Stimulated activated CD4-positive, alpha-beta T cell treated with anti-CD3 and anti-CD28 coated beads, Interleukin-4, amount 100 ng/mL, for 1 hour (primary cell): ENCODE measurements at regions not wholly inside any gene's neighbourhood (a gene's known extent, or its start where the extent isn't known, plus 50 kb on each side); places are given as distances from the start of the nearest gene placed in this dataset.
"Not testable (repeated sequence)": the region's sequence is repeated elsewhere in the genome, so short reads cannot be mapped to it uniquely, and the experiment has no call there.

Experiments
- DNase-seq: peaks from one replicate; pipeline ENCODE4 v3.0.0-alpha.2; 2020

DNA sequence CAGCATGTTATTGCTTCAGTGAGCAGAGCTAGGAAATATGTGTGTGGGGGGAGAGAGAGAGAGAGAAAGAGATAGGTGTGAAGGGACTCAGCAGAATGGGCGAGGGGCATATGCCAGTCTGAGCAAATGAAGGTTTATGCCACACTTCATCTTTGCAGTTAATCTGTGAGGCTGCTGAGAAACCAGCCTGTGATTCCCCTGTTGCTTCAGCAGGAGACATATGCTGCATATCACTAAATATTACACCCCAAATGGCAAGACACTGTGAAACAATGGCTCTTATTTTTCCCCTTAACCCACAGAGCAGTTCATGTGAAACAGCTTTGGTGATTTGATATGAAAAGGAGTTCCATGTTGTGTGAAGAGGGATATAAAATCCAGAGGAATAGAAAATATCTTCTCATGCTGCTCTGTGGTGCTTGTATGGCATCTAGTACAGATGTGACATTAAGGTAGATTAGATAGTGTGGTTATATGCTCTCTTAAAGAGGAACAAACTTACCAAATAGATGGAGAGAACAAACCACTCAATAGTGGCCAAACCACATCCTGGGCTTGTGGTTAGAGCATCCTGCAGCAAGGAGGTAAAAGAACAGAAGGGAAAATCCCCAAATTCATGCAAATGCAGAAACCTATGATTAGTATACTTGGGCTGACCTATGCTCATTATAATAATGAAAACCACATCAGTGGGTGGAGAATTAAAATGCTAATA lies 864.2 kb downstream of the FAM181B start:
- DNase-seq: peak; percentile 61

DNA sequence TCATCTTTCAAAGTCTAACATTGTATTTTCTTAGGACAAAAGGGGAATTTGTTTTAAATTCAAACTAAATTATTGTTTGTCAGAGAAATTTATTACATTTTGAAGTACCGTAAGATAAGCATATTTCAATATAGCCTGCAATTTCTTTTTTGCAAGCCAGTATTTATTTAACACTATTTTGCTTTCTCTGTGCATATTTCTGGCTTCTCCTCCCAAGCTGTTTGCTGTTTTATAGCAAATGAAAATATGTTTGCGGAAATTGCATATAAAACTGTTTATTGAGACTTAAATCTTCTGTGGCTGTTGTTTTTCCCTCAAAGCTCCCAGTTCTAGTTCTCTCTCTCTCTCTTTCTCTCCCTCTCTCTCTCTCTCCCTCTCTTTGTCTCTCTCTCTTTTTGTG lies 866.8 kb downstream of the FAM181B start:
- DNase-seq: no peak

DNA sequence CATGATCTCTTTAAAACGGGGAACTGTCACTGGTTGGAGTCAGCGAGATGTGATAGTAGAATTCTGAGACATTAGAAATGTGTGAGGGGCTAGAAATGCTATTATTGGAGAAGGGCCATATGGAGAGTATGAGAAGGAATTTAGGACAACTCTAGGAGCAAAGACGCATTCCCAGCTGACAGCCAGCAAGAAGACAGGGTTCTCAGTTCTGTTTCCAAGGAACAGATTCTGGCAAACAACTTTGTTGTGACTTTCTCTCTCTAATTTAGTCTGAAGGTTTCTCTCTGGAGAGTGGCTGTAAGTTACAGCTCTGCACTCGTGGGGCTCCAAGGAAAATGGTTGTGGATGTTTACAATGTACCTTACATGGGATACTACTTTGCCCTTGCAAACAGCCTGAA lies 876.3 kb downstream of the FAM181B start:
- no peak for DNase-seq

DNA sequence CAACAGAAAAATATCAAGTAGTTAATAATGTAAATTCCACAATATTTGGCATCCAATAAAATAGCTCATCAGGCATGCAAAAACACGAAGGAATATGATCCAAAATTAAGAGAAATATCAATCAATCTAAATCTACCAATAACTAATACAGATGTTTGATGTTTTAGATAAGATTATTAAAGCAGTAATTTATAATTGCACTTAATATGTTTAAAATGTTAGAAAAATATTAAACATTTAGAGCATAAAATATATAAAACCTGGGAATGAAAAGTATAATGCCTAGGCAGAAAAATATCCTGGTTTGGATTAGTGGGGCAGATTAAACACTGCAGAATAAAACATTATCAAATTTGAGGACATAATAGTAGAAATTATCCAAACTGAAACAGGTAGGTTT lies 879.9 kb downstream of the FAM181B start:
- no peak for DNase-seq

DNA sequence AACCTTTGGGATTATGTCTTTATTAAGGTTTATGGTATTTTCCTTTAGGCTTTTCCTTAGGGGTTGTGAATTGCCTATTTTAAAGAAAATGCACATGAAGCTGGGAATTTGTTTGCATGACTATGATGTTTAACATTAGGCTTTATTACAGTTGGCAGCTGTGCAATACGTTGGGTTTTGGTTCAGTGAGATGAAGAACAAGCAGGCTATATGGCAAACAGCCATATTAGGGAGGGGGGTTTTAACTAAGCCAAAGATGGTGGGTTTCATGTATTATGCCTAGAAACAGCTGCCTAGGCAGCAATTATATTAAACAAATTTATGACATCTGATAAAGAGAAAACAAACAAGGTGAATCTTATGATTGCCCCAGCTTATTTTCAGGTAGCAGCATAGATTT lies 880.8 kb downstream of the FAM181B start:
- no peak for DNase-seq

DNA sequence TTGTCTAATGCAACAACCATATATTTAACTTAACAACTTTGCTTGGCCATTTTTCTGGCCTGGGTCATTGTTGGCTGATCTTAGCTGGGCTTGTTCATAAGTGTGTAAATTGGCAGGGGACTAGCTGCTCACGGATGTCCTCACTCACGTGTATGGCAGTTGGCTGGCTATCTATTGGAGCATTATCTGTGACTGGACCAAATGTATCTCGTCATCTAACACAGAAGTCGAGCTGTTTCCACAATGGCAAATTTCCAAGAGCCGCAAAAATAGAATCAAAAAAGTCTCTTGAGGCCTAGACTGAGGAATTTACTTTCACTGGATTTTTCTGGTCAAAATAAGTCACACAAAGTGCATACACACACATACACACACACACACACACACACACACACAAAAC lies 893.3 kb downstream of the FAM181B start:
- DNase-seq: no peak

DNA sequence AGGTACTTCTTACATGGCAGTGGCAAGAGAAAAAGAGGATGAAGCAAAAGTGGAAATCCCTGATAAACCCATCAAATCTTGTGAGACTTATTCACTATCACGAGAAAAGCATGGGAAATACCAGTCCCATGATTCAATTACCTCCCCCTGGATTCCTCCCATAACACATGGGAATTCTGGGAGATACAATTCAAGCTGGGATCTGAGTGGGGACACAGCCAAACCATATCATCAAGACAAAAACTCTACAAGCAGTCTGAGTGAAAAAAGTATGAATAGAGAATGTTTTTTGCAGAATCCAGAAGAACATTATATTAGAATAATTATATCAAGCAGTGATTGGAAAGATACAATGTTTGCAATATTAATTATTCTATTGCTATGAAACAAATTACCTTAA lies 893.7 kb downstream of the FAM181B start:
- DNase-seq: no peak

DNA sequence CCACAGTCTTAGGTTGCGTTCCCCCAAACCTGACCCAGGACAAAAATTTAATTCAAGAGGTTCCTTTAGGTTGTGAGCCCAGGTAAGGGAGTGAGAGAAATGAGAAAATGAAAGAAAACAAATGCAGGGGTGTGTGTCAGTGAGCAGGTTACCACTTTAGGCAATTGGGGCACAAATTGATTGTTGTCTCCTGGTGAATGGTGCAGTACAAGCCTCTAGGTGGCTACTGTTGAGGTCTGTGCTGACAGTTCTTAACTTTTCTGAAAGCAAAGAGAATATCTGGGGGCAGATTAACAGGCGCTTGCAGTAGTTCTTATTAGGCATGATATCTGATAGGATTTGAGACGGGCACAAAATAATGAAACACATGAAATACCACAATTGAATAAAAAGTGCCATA lies 894.6 kb downstream of the FAM181B start:
- no peak for DNase-seq

DNA sequence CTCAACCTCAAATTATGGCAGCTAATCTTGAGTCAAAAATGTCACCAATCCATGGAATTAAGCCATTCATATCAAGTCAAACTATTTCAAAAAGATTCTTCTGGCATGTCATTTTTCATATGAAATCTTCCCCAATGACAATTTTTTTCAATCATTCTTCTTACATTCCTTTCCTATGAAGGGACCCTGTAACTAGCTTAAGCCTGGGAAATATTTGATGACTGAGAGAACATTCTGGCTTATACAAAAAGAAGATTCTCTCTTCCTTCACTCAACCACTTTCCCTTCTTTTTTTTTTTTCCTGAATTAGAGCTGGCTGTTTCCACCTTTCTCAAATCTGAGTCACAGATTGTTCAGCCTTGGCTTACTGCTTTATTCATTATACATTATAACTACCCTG lies 903.7 kb downstream of the FAM181B start:
- DNase-seq: no peak

DNA sequence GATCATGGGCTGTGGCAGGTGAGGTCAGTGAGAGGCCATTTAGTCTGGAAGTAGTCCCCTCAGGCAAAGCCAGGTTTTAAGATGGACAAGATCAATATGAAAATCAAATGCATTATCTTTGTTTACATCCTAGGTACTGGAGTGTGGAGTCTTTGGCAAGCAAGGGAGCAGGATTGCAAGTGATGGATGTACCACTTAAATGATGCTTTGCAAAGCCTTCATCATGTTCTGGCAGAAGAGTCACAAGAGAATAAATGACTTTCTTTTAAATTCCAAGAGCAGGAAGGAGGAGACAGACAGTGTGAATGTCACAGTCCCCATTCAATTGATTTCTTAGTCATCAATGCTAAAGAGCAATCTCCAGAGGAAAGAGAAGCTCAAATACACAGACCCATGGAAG lies 908.3 kb downstream of the FAM181B start:
- DNase-seq: no peak

DNA sequence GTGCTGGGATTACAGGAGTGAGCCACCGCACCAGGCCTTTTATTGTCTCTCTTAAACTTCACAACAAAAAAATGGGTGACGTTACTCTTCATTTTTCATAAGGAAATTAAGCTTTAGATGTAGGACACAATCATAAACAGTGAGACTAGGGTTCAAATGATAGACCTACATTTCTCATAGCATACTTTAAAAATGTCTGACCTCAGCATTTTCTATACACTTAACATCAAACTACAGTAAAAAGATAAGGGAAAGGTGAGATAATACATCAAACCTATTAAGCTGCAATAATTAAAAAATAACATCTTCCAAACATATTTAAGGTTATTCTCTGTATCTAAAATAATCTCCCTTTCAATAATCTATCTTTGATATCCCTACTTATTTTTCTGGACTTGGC lies 914.2 kb downstream of the FAM181B start:
- no peak for DNase-seq

DNA sequence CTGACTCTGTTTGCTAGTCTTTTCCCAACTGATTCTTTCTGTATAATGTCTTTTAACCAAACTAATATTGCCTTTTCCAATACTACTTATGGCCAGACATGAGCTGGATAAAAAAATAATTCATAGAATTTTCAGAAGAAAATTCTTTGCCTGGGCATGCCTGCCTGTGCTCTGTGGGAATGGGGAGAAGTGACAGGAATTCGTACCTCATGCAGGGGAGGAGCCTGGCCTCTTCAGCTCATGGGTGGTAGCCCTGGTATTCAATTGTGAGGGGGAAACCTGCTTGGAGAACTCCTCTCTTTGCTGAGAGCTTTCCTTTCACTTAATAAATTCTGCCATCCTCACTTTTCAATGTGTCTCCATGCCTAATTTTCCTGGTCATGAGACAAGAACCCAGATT lies 928.8 kb downstream of the FAM181B start:
- no peak for DNase-seq

DNA sequence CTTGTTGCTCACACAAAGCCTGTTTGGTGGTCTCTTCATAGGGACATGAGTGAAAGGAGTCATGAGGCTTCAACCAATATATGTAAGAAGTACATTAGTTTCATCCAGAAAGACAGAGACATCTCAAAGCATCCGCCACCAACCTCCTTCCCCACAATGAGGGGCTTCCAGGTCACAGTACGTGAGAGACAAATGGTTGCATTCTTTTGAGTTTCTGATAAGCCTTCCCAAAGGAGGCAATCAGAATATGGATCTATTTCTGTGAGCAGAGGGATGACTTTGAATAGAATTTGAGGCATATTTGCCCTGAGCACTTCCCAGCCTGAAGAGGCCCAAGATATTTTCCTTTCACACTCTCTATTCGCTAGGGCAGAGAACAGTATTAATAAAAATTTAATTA lies 931.1 kb downstream of the FAM181B start:
- no peak for DNase-seq

DNA sequence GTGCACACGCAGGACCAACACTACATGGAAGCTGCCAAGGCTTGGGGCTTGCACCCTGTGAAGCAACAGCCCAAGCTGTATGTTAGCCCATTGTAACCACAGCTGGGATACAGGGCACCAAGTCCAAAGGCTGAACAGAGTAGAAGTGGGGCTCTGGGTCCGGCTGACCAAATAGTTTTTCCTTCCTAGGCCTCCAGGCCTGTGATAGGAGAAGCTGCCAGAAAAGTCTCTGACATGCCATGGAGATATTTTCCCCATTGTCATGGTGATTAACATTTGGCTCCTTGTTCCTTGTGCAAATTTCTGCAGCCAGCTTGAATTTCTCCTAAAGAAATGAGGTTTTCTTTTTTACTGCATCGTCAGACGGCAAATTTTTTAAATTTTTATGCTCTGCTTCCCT lies 941.2 kb downstream of the FAM181B start:
- DNase-seq: no peak

DNA sequence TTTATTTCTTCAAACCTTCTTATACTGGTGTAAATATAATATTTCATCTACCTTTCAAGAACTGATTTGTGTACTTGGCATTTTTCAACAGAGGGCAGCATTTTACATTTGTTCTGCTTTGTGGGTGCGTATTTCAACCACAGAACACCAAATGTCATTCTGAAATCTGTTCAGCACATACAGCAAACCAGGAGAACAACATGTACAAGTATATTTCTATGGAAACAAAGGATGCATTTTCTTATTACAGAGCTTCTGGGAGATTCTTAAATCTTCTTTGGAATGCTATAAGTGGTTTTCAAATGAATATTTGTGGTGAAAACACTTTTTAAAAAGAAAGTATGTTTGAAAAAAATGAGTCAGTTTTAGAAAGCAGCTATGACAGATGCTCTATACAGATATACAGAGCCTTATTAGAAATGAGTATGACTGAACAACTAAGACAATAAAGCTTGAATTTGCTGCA lies 946.0 kb downstream of the FAM181B start:
- no peak for DNase-seq

DNA sequence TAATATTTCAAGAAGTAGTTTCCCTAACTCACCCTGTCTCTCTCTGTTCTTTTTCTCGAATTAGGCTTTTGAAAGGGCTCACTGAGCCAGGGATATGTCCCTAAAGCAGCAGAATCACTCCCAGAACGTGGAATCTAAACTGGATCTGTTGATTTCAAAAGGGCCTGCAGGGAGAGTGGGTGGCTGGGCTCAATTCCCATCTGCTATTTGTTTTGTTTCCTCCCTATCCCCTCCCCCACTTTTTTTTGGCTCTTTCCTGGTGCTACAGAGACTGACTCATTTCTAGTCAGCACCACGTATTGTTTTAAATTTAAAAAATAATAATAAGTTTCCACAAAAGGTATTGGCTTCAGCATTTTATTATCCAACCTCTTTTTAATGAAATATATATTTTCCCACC lies 961.5 kb downstream of the FAM181B start:
- DNase-seq: no peak

DNA sequence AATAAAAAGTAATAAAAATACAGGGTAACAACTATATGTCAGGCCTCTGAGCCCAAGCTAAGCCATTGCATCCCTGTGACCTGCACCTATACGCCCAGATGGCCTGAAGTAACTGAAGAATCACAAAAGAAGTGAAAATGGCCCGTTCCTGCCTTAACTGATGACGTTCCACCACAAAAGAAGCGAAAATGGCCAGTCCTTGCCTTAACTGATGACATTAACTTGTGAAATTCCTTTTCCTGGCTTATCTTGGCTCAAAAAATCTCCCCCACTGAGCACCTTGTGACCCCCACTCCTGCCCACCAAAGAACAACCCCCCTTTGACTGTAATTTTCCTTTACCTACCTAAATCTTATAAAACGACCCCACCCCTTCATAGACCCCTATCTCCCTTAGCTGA lies 963.8 kb downstream of the FAM181B start:
- not testable (repeated sequence) for DNase-seq

DNA sequence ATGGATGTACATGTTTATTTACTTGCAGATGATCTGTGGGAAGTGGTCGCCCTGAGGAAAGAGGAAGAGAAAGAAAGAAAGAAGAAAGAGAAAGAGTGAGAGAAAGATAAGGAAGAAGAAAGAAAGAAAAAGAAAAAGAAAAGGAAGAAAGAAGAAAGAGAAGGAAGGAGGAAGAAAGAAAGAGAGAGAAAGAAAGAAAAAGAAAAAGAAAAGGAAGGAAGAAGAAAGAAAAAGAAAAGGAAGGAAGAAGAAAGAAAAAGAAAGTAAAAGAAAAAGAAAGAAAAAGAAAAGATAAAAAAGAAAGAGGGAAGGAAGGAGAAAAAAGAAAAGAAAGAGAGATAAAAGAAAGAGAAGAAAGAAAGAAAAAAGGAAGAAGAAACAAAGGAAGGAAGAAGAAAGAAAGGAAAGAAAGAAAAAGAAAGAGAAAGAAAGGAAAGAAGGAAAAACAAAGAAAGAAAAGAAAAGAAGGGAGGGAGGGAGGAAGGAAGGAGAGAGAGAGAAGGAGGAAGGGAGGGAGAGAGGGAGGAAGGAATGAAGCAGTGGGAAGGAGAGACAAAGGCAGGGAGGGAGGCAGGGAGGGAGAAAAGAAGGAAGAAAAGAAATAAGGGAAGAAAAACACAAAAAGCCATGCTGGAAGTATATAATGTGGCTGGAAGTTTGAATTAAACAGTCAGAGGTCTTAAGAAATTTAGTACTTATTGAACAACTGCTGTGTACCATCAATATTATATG lies 976.6 kb downstream of the FAM181B start:
- no peak for DNase-seq

DNA sequence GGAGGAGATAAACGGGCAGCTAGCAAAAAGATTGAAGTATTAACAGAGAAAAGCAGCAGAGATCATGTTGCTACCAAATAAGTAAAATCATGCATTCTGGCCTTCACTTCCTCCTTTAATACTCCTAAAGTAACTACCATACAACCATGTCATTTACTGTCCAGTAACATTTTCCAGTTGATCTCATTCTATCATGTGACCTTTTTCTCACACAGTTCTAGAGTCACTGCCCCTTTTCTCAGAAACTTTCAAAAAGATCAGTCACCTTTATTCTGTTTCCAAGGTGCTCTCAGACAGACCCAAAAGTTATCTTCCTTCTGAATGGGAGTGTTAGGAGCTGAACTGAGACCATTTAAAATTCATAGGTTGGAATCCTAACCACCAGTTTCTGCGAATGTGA lies 984.4 kb downstream of the FAM181B start:
- DNase-seq: no peak

DNA sequence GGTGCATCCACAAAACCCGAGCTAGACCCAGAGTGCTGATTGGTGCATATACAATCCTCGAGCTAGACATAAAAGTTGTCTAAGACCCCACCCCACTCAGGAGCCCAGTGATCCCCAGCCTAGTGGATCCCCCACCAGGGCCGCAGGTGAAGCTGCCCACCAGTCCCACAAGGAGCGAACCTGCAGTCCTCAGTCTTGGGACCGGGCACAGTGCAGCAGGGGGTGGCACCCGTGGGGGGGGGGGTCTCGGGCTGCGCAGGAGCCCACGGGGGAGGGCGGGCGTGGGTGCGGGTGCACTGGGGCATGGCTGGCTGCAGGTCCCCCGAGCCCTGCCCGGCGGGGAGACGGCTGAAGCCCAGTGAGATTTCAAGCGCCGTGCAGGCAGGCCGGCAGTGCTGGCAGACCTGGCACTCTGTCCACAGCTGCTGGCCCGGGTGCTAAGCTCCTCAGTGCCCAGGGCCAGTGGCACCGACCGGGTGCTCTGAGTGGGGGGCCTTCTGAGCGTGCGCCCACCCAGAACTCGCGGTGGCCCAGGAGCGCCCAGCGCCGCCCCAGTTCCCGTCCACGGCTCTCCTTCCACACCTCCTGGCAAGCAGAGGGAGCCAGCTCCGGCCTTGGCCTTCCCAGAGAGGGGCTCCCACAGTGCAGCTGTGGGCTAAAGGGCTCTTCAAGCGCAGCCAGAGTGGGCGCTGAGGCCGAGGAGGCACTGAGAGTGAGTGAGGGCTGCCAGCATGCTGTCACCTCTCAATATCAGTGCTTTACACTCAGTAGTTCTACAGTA lies 989.1 kb downstream of the FAM181B start:
- no peak for DNase-seq

DNA sequence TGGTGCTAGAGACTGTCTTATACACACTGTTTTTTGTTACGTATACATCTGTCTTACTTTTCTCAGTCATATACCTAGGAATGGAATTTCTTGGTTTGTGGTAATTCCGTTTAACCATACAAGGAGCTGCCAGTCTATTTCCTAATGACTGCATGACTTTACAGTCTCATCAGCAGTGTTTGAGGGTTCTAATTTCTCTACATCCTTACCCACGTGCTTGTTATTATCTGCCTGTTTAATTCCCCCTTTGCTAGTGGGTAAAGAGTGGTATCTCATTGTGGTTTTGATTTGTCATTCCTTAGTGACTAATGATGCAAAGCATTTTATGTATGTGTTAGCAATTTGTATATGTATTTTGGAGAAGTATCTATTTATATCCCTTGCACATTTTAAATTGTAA lies 1008.0 kb downstream of the FAM181B start:
- no peak for DNase-seq

DNA sequence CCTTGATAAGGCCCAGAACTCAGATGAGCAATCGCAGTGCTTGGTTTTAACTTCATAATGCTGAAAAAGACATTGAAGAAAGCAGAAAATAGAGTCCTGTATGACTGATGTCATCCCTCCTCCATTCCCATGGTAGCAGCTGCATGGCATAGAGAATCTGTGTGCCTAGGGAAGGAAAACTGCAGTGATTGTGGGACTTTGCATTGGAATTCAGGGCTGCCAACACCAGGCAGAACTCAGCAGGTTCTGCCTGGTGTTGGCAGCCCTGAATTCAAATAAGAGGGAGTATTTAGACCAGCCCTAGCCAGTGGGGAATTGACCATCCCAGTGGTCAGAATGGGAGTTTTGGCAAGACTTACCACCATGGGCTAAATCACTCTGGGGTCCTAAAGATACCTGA lies 1016.0 kb downstream of the FAM181B start:
- no peak for DNase-seq

DNA sequence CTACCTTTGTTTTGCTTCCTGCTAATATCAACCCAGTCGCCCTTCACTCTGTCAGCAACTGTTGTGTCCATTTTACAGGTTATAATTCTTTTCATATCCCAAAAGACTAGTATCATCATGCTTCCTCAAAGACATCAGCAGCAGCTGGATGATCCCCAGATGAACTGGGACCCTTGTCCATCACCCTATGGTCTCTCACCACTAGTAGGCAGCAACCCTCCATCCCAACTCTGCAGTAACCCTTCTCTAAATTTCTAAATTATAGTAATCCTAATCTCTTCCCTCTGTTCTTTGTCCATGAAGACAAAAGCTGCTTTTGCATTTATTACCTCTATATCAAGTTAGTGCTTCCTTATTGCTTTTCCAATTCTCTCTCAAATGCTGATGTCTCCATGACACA lies 1025.8 kb downstream of the FAM181B start:
- DNase-seq: no peak

DNA sequence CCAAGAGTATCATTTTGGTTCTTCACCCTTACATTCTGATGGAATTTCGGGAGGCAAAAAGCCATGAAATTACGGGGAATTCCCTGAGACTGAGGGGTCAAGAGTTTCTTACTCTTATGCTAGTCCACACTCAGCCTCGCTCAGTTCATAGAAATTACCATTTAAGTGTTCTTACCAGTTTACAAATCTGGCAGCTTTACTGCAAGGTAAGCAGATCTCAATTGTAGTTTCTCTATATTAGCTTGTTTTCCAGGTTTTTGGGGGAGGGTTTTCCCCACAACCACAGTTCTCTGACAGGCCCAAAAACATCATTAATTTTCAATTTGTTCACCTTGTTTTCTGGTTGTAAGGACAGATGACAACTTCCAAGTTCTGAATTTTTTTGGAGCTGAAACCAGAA lies 1028.4 kb downstream of the FAM181B start:
- DNase-seq: no peak
